ENCODE measurements at regions not wholly inside any gene's neighbourhood (a gene's known extent, or its start where the extent isn't known, plus 50 kb on each side); places are given as distances from the start of the nearest gene placed in this dataset.
"Not testable (repeated sequence)": the region's sequence is repeated elsewhere in the genome, so short reads cannot be mapped to it uniquely, and the experiment has no call there.

DNA sequence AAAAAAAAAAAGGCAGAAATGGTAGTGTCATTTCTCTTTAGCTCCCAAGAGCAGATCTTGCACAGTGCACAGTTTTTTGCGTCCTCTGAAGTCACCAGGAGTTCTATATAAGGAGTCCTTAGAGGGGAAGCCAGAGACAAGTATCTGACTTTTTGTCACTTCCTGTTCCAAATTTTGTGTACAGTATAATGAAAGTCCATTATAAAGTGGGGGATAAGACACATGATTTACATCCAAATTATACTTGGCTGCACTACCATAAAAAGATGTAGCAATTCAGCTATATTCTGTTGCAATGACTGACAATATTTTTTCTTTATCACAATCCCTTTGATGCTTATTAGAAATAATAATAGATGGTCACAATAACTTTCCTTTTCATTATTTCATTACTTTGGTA is 1276.9 kb upstream of the ADGRL2 start:
- no peak for DNase-seq
- FAIRE-seq, result no peak
- Histone ChIP-seq H3K27me3 (ENCODE audit: control insufficient read depth, insufficient read depth, low read length) (no peaks in the 10 kb centered on the region), H3K9ac (ENCODE audit: low read length in 3 of 3) (no peak overlapping the region), H3K4me3 (ENCODE audit: low read length in 3 of 3) (no peak overlapping the region), H3K9me3 (ENCODE audit: control insufficient read depth in 2 of 3, insufficient read depth in 1 of 3, low read length in 3 of 3) (no peaks in the 10 kb centered on the region), H3K36me3 (ENCODE audit: control insufficient read depth in 2 of 3, insufficient read depth in 3 of 3, low read length in 3 of 3) (no peaks in the 10 kb centered on the region), H3K4me1 (ENCODE audit: control insufficient read depth in 2 of 3, insufficient read depth in 2 of 3, low read depth in 1 of 3, low read length in 3 of 3) (no peaks in the 10 kb centered on the region), H3K27ac (ENCODE audit: low read depth in 2 of 2, low read length in 2 of 2) (no peak overlapping the region)
- intact Hi-C loops (cut with DNase I), result no loop called here
- TF ChIP-seq, protein P1, sequence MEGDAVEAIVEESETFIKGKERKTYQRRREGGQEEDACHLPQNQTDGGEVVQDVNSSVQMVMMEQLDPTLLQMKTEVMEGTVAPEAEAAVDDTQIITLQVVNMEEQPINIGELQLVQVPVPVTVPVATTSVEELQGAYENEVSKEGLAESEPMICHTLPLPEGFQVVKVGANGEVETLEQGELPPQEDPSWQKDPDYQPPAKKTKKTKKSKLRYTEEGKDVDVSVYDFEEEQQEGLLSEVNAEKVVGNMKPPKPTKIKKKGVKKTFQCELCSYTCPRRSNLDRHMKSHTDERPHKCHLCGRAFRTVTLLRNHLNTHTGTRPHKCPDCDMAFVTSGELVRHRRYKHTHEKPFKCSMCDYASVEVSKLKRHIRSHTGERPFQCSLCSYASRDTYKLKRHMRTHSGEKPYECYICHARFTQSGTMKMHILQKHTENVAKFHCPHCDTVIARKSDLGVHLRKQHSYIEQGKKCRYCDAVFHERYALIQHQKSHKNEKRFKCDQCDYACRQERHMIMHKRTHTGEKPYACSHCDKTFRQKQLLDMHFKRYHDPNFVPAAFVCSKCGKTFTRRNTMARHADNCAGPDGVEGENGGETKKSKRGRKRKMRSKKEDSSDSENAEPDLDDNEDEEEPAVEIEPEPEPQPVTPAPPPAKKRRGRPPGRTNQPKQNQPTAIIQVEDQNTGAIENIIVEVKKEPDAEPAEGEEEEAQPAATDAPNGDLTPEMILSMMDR (IDR thresholded peaks at IDR 0.05; ENCODE audit: borderline replicate concordance, extremely low read depth, insufficient read depth), result no peak

GRCh38 chr1:80523071-80523470 is 1277.7 kb upstream of the ADGRL2 start:
- intact Hi-C loops (cut with DNase I); H3K4me3 ChIP-seq (ENCODE audit: low read length in 3 of 3); FAIRE-seq; H3K36me3 ChIP-seq (ENCODE audit: control insufficient read depth in 2 of 3, insufficient read depth in 3 of 3, low read length in 3 of 3); DNase-seq; H3K27me3 ChIP-seq (ENCODE audit: control insufficient read depth, insufficient read depth, low read length); H3K9me3 ChIP-seq (ENCODE audit: control insufficient read depth in 2 of 3, insufficient read depth in 1 of 3, low read length in 3 of 3); H3K4me1 ChIP-seq (ENCODE audit: control insufficient read depth in 2 of 3, insufficient read depth in 2 of 3, low read depth in 1 of 3, low read length in 3 of 3); H3K9ac ChIP-seq (ENCODE audit: low read length in 3 of 3); H3K27ac ChIP-seq (ENCODE audit: low read depth in 2 of 2, low read length in 2 of 2): not testable (repeated sequence)

DNA sequence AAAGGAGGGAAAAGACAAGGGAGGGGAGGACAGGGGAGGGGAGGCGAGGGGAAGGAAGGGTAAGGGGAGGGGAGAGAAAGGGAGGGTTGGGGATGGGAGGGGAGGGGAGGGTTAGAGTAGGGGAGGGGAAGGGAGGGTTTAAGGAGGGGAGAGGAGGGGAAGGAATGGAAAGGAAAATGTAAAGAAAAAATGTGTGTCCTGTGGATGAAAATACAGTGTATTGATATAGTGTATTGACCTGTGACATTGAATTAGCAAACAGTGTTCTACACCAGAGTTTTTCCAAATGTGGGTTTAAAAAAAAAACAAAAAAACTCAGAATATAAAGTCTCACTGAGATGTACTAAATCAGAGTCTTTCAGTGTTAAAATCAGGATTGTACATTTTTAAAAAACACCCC is 1279.8 kb upstream of the ADGRL2 start:
- intact Hi-C loops (cut with DNase I), result no loop called here
- no peaks in the 10 kb centered on the region for H3K36me3 ChIP-seq (ENCODE audit: control insufficient read depth in 2 of 3, insufficient read depth in 3 of 3, low read length in 3 of 3)
- no peak for DNase-seq
- no peak overlapping the region for H3K4me3 ChIP-seq (ENCODE audit: low read length in 3 of 3)
- no peaks in the 10 kb centered on the region for H3K27me3 ChIP-seq (ENCODE audit: control insufficient read depth, insufficient read depth, low read length)
- no peak overlapping the region for H3K27ac ChIP-seq (ENCODE audit: low read depth in 2 of 2, low read length in 2 of 2)
- no peaks in the 10 kb centered on the region for H3K9me3 ChIP-seq (ENCODE audit: control insufficient read depth in 2 of 3, insufficient read depth in 1 of 3, low read length in 3 of 3)
- H3K9ac ChIP-seq (ENCODE audit: low read length in 3 of 3), result no peak overlapping the region
- H3K4me1 ChIP-seq (ENCODE audit: control insufficient read depth in 2 of 3, insufficient read depth in 2 of 3, low read depth in 1 of 3, low read length in 3 of 3), result no peaks in the 10 kb centered on the region
- TF ChIP-seq, protein P1 (IDR thresholded peaks at IDR 0.05; ENCODE audit: borderline replicate concordance, extremely low read depth, insufficient read depth), result no peak
- FAIRE-seq, result no peak

DNA sequence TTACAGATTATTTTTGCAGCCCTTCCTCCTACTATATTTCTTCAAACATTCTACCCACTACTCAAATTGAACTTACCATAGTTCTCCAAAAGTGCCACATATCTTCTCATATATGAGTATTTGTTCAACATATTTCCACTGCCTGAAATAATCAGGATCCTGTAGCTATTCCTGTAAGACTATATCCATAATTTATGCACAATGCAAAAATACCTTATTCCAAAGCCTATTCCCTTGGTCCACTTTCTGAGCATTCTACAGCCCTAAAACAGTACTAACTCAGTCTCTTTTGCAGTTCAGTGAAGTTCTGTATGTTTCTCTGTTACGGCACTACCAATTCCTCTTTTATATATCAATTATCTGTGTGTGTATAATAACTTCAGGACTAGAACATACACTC is 1283.7 kb upstream of the ADGRL2 start:
- intact Hi-C loops (cut with DNase I), result no loop called here
- TF ChIP-seq, protein P1 (IDR thresholded peaks at IDR 0.05; ENCODE audit: borderline replicate concordance, extremely low read depth, insufficient read depth), result no peak
- no peak for FAIRE-seq

More for the DNA sequence above, 1283.7 kb upstream of the ADGRL2 start:
- H3K4me3 ChIP-seq (ENCODE audit: low read length in 3 of 3), result no peak overlapping the region
- no peaks in the 10 kb centered on the region for H3K4me1 ChIP-seq (ENCODE audit: control insufficient read depth in 2 of 3, insufficient read depth in 2 of 3, low read depth in 1 of 3, low read length in 3 of 3)
- H3K9ac ChIP-seq (ENCODE audit: low read length in 3 of 3), result no peak overlapping the region
- H3K27ac ChIP-seq (ENCODE audit: low read depth in 2 of 2, low read length in 2 of 2), result no peak overlapping the region
- no peak for DNase-seq
- H3K27me3 ChIP-seq (ENCODE audit: control insufficient read depth, insufficient read depth, low read length), result no peaks in the 10 kb centered on the region
- H3K36me3 ChIP-seq (ENCODE audit: control insufficient read depth in 2 of 3, insufficient read depth in 3 of 3, low read length in 3 of 3), result no peaks in the 10 kb centered on the region
- no peaks in the 10 kb centered on the region for H3K9me3 ChIP-seq (ENCODE audit: control insufficient read depth in 2 of 3, insufficient read depth in 1 of 3, low read length in 3 of 3)

All from kidney (tissue), 13 donors.